ENCODE measurements at regions not wholly inside any gene's neighbourhood (a gene's known extent, or its start where the extent isn't known, plus 50 kb on each side); places are given as distances from the start of the nearest gene placed in this dataset.

DNA sequence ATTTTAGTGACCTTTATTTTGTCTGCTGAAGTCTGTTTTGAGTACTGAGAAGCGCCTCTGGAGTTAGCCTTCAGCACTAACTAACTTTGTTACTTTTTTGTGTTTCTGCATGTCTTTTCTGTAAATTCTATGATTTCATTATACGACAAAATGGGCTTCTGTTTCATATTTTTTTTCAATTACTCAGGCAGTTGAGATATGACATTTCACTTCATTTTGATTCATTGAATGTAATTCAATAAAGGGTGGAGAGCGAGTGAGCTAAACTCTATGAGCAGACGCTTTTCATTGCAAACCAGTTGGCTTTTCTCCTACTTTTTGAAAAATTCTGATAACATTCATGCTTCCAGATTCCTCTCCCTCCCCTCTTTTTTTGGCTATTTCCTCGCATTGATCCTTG, 84.4 kb upstream of the KCNH8 start:
- TF ChIP-seq, protein P1, sequence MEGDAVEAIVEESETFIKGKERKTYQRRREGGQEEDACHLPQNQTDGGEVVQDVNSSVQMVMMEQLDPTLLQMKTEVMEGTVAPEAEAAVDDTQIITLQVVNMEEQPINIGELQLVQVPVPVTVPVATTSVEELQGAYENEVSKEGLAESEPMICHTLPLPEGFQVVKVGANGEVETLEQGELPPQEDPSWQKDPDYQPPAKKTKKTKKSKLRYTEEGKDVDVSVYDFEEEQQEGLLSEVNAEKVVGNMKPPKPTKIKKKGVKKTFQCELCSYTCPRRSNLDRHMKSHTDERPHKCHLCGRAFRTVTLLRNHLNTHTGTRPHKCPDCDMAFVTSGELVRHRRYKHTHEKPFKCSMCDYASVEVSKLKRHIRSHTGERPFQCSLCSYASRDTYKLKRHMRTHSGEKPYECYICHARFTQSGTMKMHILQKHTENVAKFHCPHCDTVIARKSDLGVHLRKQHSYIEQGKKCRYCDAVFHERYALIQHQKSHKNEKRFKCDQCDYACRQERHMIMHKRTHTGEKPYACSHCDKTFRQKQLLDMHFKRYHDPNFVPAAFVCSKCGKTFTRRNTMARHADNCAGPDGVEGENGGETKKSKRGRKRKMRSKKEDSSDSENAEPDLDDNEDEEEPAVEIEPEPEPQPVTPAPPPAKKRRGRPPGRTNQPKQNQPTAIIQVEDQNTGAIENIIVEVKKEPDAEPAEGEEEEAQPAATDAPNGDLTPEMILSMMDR (IDR thresholded peaks at IDR 0.05; ENCODE audit: low read depth, low read length): no peak
- no peak for TF ChIP-seq POLR2A (IDR thresholded peaks at IDR 0.05; ENCODE audit: extremely low read depth, insufficient read length)
- TF ChIP-seq MYC (IDR thresholded peaks at IDR 0.05; ENCODE audit: low read depth, low read length): no peak
- TF ChIP-seq, protein P2, sequence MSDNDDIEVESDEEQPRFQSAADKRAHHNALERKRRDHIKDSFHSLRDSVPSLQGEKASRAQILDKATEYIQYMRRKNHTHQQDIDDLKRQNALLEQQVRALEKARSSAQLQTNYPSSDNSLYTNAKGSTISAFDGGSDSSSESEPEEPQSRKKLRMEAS (IDR thresholded peaks at IDR 0.05; ENCODE audit: low read depth, low read length): no peak

Measured in NB4 (cell line).